Gastrocnemius medialis (tissue), 4 donors: ENCODE measurements at regions not wholly inside any gene's neighbourhood (a gene's known extent, or its start where the extent isn't known, plus 50 kb on each side); places are given as distances from the start of the nearest gene placed in this dataset.

Experiments used
- ATAC-seq, 2 donors: fragments of 150-250 bp; one replicate each; pipeline ENCODE4 v1.9.1; 2016
- DNase-seq, 2 donors: peaks; one replicate each; pipeline ENCODE4 v3.0.0-alpha.2; 2019
- H3K27ac ChIP-seq, 4 donors: fragments of 200-600 bp; sonication (generic); 1 replicate in 1 of 4; 2 replicates in 3 of 4; pipeline ENCODE4 v1.5.1; 2016 to 2018; ENCODE audit warnings: mild to moderate bottlenecking in 2 of 4, moderate library complexity in 1 of 4
- H3K27me3 ChIP-seq, 3 donors: fragments of 200-600 bp; sonication (generic) in 2 of 3; 1 replicate in 1 of 3; 2 replicates in 2 of 3; pipeline versions ENCODE4 v1.5.1 to v1.6.0; 2016 to 2019; ENCODE audit warnings: mild to moderate bottlenecking in 1 of 3, moderate library complexity in 1 of 3
- H3K36me3 ChIP-seq, 2 donors: fragments of 200-600 bp; sonication (generic) in 1 of 2; one replicate each; pipeline ENCODE4 v1.5.1; 2017 to 2018
- H3K4me1 ChIP-seq, 2 donors: fragments of 200-600 bp; sonication (generic) in 1 of 2; one replicate each; pipeline ENCODE4 v1.5.1; 2016 to 2017; ENCODE audit warnings: mild to moderate bottlenecking in 2 of 2
- H3K4me3 ChIP-seq, 4 donors: fragments of 200-600 bp; sonication (generic) in 3 of 4; 1 replicate in 1 of 4; 2 replicates in 3 of 4; pipeline ENCODE4 v1.5.1; 2016 to 2019; ENCODE audit warnings: mild to moderate bottlenecking in 2 of 4
- H3K9me3 ChIP-seq, 3 donors: fragments of 200-600 bp; sonication (generic) in 2 of 3; 1 replicate in 1 of 3; 2 replicates in 2 of 3; pipeline ENCODE4 v1.5.1; 2016 to 2019
- POLR2A ChIP-seq, 2 donors: fragments of 450-650 bp; IDR thresholded peaks; one replicate each; pipeline ENCODE4 v1.6.1; 2017; ENCODE audit warnings: antibody characterized with exemption in 2 of 2, mild to moderate bottlenecking in 2 of 2, moderate library complexity in 2 of 2
- in situ Hi-C, 4 donors: fragments of 200-750 bp; cut with MboI; loops; one replicate each; pipeline versions ENCODE4 v1.15.0 to v1.8.0; 2017; ENCODE audit warnings: low sequenced_read_pairs in 4 of 4
- intact Hi-C: fragments of 100-400 bp; cut with DNase I; formaldehyde crosslinking; loops from one replicate; pipeline ENCODE4 v1.15.1; 2023; ENCODE audit warnings: low total_unique reads
- TF ChIP-seq, protein P1 (sequence below), 5 experiments: fragments of 450-650 bp in 3 of 5; fragments of 200-600 bp in 2 of 5; sonication (generic) in 2 of 5; IDR thresholded peaks in 4 of 5; conservative IDR thresholded peaks in 1 of 5; 1 replicate in 4 of 5; 2 replicates in 1 of 5; pipeline ENCODE4 v1.5.1; 2016 to 2019; ENCODE audit warnings: antibody characterized with exemption in 5 of 5, mild to moderate bottlenecking in 3 of 5, moderate library complexity in 3 of 5

DNA sequence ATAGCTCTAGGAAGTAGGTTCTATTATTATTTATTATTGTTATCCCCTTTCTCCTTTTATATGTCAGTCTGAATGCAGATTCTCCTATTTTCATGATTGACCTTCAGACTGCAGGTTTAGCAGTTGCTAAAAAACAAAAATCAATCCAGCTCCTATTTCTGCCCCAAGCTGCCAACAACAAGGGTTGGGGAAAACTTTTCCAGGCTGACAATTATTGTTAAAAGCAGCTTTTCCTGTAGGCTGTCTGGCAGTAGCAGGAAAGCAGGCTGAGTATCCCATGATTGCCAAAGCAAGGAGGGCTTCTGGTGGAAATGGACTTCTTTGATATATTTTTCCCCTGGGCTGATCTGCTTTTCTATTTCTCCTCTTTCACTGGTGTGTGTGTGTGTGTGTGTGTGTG is 78.0 kb upstream of the CTLA4 start:
- no peak overlapping the region for H3K27ac ChIP-seq
- intact Hi-C loops: no loop called here
- DNase-seq: no peak
- no peaks in the 10 kb centered on the region for H3K27me3 ChIP-seq
- no peaks in the 10 kb centered on the region for H3K36me3 ChIP-seq
- TF ChIP-seq, protein P1, sequence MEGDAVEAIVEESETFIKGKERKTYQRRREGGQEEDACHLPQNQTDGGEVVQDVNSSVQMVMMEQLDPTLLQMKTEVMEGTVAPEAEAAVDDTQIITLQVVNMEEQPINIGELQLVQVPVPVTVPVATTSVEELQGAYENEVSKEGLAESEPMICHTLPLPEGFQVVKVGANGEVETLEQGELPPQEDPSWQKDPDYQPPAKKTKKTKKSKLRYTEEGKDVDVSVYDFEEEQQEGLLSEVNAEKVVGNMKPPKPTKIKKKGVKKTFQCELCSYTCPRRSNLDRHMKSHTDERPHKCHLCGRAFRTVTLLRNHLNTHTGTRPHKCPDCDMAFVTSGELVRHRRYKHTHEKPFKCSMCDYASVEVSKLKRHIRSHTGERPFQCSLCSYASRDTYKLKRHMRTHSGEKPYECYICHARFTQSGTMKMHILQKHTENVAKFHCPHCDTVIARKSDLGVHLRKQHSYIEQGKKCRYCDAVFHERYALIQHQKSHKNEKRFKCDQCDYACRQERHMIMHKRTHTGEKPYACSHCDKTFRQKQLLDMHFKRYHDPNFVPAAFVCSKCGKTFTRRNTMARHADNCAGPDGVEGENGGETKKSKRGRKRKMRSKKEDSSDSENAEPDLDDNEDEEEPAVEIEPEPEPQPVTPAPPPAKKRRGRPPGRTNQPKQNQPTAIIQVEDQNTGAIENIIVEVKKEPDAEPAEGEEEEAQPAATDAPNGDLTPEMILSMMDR (IDR thresholded peaks at IDR 0.05 in 4 of 5, conservative IDR thresholded peaks at IDR 0.05 in 1 of 5): no peak
- no peak for TF ChIP-seq POLR2A (IDR thresholded peaks at IDR 0.05)
- in situ Hi-C loops: no loop called here
- peaks cover 0 to 25% of the 10 kb centered on the region in 2 donors for H3K4me1 ChIP-seq
- no peaks in the 10 kb centered on the region for H3K9me3 ChIP-seq
- no peak for ATAC-seq
- H3K4me3 ChIP-seq: no peak overlapping the region

DNA sequence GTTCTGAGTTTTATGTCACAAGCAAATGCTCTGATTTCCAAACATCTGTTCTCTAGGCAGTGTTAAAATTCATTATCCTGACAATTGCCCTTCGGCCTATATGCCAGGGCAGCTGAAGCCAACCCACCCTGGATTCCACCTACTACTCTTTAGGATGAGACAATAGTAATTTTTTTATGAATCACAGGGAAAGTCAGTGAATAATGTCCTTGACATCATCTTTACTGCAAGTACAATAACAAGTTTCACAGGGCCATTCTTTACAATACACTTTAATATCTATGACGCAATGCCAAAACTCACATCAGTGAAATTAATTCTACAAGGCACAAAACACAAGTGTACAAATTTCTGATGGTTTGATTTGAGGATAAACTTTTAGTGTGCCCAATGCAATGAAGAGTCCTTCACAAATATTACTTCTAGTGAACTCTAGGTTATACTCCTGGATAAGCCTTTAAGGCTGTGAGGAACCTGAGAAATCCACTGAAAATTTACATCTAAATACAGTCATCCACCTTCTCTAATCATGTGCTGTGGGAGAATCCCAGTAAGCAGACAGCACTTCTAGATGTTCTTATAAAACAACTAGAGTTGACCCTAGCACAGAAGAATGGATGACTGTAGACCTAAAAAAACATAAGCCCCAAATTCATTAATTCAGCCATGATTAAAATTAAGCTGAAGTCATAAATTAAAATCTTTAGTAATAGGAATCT is 77.3 kb upstream of the CTLA4 start:
- Histone ChIP-seq H3K4me1 (peaks cover 0 to 25% of the 10 kb centered on the region in 2 donors), H3K27me3 (no peaks in the 10 kb centered on the region), H3K9me3 (no peaks in the 10 kb centered on the region), H3K4me3 (no peak overlapping the region), H3K27ac (no peak overlapping the region), H3K36me3 (no peaks in the 10 kb centered on the region)
- DNase-seq (no peak), ATAC-seq (no peak)
- in situ Hi-C loops: no loop called here
- intact Hi-C loops: no loop called here
- TF ChIP-seq POLR2A (IDR thresholded peaks at IDR 0.05): no peak
- TF ChIP-seq, protein P1 (IDR thresholded peaks at IDR 0.05 in 4 of 5, conservative IDR thresholded peaks at IDR 0.05 in 1 of 5): no peak

DNA sequence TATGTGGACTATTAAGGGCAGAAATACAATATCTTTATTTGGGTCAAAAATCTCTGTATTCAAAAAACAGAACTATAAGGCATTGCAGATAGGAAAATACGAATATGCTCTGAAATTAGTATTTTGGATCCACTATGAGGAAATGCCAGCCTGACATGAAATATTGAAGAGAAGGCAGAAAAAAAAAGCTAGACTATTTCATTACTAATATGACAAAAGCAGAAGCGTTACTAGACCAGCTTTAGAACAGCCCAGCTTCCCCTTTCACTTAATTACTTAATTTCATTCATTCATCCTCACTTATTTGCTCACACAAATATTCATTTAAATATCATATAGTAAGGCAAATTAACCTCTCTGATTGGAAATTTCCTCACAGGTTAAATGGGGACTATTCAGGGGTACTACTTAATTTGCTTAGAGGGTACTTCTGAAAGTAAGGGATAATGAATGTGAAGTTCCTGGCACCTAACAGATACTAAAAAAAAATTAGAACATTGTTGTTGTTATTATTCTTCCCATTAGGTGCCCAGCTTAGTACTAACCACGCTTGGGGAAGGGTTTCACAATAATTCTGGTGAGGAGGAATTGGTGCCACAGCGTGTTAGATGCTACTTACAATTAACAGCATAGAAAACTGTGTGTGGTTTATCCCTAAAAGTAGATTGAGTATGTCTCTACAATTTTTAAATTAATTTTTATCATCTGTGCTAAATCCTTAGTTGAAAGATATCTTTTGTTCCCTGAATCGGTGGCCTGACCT is 71.1 kb upstream of the CTLA4 start:
- intact Hi-C loops: no loop called here
- Histone ChIP-seq H3K4me3 (no peak overlapping the region), H3K27me3 (no peaks in the 10 kb centered on the region), H3K4me1 (no peaks in the 10 kb centered on the region), H3K27ac (no peak overlapping the region), H3K36me3 (no peaks in the 10 kb centered on the region), H3K9me3 (peaks cover 0 to 5% (median 0%) of the 10 kb centered on the region in 3 donors)
- no peak for TF ChIP-seq POLR2A (IDR thresholded peaks at IDR 0.05)
- TF ChIP-seq, protein P1 (IDR thresholded peaks at IDR 0.05 in 4 of 5, conservative IDR thresholded peaks at IDR 0.05 in 1 of 5): no peak
- DNase-seq: no peak
- no peak for ATAC-seq
- in situ Hi-C loops: no loop called here

DNA sequence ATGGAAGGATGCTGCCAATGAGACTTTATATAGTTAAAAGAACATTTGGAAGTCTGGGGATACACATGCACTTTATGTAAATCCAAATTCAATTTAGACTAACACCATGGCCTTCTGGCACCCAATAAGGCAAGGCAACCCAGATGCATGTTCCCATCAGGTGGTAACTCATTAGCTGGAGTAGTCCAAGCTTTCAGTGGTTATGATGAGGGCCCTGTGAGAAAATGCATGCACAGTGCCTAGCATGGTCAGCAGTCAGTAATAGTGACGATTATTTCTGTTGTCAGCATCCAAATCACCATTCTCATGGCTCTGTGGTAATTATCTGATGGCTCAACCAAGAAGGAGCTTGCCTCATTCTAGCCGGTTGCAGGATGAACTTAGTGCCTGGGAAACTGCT is 70.3 kb upstream of the CTLA4 start:
- intact Hi-C loops (no loop called here), in situ Hi-C loops (no loop called here)
- Histone ChIP-seq H3K4me1 (no peaks in the 10 kb centered on the region), H3K36me3 (no peaks in the 10 kb centered on the region), H3K27ac (no peak overlapping the region), H3K9me3 (peaks cover 0 to 5% (median 0%) of the 10 kb centered on the region in 3 donors), H3K4me3 (no peak overlapping the region), H3K27me3 (no peaks in the 10 kb centered on the region)
- no peak for DNase-seq
- no peak for ATAC-seq
- TF ChIP-seq, protein P1 (IDR thresholded peaks at IDR 0.05 in 4 of 5, conservative IDR thresholded peaks at IDR 0.05 in 1 of 5): no peak
- TF ChIP-seq POLR2A (IDR thresholded peaks at IDR 0.05): no peak
